ENCODE measurements at regions not wholly inside any gene's neighbourhood (a gene's known extent, or its start where the extent isn't known, plus 50 kb on each side); places are given as distances from the start of the nearest gene placed in this dataset.

DNA sequence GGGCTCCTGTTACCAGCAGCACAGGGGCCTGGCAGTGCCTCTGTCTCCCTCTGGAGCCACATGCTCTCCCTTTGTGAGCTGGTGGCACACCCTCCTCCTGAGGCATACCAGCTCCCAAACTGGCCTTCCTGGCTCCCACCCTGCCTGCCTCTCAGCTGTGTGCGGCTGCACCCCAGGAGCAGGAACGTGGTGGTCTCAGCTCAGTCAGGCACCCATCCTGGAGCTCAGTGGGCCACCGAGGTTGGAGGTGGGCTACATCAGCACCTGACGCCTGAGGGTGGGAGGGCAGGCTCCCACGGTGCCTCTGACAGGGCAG lies 85.9 kb upstream of the NKX1-1 start:
- TF ChIP-seq, protein P1, sequence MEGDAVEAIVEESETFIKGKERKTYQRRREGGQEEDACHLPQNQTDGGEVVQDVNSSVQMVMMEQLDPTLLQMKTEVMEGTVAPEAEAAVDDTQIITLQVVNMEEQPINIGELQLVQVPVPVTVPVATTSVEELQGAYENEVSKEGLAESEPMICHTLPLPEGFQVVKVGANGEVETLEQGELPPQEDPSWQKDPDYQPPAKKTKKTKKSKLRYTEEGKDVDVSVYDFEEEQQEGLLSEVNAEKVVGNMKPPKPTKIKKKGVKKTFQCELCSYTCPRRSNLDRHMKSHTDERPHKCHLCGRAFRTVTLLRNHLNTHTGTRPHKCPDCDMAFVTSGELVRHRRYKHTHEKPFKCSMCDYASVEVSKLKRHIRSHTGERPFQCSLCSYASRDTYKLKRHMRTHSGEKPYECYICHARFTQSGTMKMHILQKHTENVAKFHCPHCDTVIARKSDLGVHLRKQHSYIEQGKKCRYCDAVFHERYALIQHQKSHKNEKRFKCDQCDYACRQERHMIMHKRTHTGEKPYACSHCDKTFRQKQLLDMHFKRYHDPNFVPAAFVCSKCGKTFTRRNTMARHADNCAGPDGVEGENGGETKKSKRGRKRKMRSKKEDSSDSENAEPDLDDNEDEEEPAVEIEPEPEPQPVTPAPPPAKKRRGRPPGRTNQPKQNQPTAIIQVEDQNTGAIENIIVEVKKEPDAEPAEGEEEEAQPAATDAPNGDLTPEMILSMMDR (IDR thresholded peaks at IDR 0.05), result no peak
- TF ChIP-seq POLR2A (IDR thresholded peaks at IDR 0.05), result no peak

Measured in right lobe of liver (tissue), 4 donors.